GM12874 (cell line): ENCODE measurements at regions not wholly inside any gene's neighbourhood (a gene's known extent, or its start where the extent isn't known, plus 50 kb on each side); places are given as distances from the start of the nearest gene placed in this dataset.

ENCODE experiments used
- TF ChIP-seq, protein P1 (sequence below): IDR thresholded peaks from 2 replicates; pipeline ENCODE4 v1.5.1; 2011; ENCODE audit warnings: low read depth, mild to moderate bottlenecking, control low read depth, low read length, moderate library complexity; ENCODE audit not compliant: insufficient read depth

DNA sequence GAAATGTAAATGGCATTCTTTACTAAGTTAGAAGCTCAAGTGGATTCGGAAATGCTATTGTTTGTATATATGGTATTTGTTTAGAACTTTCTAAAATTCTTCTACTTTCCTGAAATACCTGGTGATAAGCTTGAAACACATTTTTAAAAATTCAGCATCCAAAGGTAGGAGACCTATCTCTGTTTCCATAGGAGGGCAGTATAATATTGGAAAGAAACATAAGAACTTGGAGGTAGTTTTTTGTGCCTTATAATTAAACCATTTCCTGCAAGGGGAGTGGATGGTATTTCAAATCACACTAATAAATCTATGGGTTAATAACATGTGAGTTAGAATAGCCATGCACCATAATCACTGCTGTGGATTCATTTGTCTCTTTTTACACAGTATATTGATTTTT, 217.4 kb upstream of the AADAT start:
- TF ChIP-seq, protein P1, sequence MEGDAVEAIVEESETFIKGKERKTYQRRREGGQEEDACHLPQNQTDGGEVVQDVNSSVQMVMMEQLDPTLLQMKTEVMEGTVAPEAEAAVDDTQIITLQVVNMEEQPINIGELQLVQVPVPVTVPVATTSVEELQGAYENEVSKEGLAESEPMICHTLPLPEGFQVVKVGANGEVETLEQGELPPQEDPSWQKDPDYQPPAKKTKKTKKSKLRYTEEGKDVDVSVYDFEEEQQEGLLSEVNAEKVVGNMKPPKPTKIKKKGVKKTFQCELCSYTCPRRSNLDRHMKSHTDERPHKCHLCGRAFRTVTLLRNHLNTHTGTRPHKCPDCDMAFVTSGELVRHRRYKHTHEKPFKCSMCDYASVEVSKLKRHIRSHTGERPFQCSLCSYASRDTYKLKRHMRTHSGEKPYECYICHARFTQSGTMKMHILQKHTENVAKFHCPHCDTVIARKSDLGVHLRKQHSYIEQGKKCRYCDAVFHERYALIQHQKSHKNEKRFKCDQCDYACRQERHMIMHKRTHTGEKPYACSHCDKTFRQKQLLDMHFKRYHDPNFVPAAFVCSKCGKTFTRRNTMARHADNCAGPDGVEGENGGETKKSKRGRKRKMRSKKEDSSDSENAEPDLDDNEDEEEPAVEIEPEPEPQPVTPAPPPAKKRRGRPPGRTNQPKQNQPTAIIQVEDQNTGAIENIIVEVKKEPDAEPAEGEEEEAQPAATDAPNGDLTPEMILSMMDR: no peak

DNA sequence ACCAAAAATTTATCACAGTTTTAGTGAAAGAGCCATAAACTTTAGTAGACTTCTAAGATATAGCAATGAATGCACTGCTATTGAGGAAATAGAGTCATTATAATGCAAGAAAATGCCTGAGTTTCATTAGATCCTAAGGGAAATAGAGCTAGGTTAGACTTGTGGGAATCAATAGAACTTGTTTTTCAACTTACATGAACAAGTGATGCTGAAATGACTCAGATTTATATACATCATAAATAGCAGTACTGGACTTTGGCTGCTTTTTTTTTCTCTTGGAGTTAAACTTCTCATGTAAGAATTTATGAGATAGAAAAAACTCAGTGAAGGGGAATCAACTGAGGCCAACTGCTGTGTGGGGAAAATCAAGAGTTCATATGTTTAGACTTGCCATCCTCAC, 216.5 kb upstream of the AADAT start:
- TF ChIP-seq, protein P1: no peak

DNA sequence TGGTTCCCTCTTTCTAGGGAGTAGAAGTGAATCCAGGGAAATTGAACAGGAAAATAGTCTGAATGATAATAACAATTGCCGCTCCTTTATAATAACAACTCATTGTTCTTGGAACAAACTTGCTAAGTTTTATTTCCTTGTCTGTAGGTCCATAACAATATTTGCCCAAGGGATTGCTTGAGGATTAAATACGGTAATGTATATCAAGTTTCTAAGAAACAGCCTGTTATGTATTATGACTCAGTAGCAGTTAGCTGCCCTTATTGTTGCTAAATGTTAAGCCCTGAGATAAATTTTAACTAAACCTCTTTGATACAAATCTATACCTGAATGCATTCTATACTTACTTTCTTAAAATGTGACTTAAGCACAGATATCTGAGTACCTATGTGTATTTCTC, 215.9 kb upstream of the AADAT start:
- TF ChIP-seq, protein P1: no peak

GRCh38 chr4:170281027-170281426, 191.3 kb upstream of the AADAT start:
- TF ChIP-seq, protein P1: no peak

DNA sequence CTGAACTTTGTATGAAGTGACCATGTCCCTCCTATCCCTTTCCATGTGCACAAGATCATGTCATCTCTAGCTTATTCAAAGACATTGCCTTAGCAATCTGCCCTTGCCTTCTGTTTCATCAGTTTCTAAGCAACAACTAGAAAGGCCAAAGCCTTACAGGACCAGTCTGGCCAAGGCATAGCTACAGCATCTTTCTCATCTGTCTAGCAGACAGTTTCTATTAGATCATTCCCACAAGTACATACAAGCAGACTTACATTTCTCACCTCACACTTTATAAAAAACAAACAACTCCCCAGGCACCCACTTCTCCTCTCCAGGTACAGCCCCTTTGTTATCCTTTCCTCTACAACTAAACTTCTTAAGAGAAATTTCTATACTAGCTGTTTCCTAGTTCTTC, 188.7 kb upstream of the AADAT start:
- TF ChIP-seq, protein P1: no peak

- TF ChIP-seq, protein P1: no peak
Measured at GRCh38 chr4:170274616-170275015, 184.9 kb upstream of the AADAT start.

DNA sequence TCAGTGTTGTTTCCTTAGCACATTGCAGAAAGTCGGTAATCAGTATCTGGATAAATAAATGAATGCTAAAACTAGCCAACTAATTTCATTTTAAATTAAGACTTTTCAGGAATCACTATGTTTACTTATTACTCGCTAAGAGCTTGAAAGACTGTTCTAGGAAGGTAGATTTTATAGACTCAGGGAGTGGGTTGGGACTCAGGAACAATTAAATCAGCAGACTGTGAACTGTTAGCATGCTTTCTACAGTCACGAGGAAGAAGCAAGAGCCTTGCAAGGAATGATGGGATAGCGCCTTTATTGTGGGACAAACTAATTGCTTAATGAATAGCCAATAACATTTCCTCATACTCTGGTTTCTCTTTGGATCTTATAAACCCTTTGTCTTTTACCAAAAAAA, 183.2 kb upstream of the AADAT start:
- TF ChIP-seq, protein P1: no peak

GRCh38 chr4:170271723-170272122, 182.0 kb upstream of the AADAT start:
- TF ChIP-seq, protein P1: no peak
